ENCODE measurements at regions not wholly inside any gene's neighbourhood (a gene's known extent, or its start where the extent isn't known, plus 50 kb on each side); places are given as distances from the start of the nearest gene placed in this dataset.
A peak's percentile ranks its signal among the peaks of the same experiment; 100 is the strongest.
"Not testable (repeated sequence)": the region's sequence is repeated elsewhere in the genome, so short reads cannot be mapped to it uniquely, and the experiment has no call there.

DNA sequence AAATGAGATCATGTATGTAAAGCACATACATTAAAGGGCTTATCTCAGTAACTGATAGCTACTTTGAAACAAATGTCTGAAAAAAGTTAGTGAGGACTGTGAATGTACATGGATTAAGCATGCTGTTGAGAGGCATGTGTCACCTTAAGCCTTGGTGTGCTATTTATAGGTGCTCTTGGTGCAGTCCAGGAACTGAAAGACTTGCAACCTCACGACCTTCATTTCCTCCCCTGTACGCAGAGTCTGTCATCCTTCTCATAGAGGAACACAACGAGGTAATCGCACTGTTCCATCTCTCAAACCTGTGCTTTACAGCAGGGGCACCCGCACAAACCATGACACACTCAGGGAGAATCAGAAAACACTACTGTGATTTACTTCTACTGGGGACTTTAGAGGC lies 65.6 kb downstream of the UFM1 start:
- H3K9me3 Mint-ChIP-seq, result peaks cover 2% of the 10 kb centered on the region
- H3K27me3 Mint-ChIP-seq, result peaks cover 2% of the 10 kb centered on the region
- no peaks in the 10 kb centered on the region for H3K36me3 Mint-ChIP-seq
- ATAC-seq (ENCODE audit: low read depth), result peak; percentile 83
- DNase-seq (ENCODE audit: low spot score in 2 of 2), result no peak
- H3K4me3 Mint-ChIP-seq, result no peak overlapping the region
- peaks cover 5% of the 10 kb centered on the region for H3K4me1 Mint-ChIP-seq
- H3K27ac Mint-ChIP-seq, result no peak overlapping the region

DNA sequence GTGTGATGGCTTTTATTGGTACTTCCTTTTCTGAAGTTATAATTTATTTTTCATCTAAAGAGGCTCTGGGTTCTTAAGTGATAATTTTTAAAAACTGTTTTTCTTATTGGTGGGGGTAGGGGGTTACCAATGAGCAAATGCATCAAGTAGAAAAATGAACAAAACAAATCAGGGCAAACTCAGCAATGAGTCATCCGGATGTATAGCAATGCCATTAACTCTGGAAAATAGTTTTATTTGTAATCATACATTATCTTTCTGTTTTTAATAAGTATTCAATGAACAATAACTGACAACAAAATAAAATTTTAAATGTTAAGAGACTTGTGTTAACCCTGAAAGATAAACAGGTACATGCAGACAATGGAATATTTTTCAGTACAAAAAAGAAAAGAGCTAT lies 67.6 kb downstream of the UFM1 start:
- Mint-ChIP-seq H3K4me3 (no peak overlapping the region), H3K27me3 (peaks cover 2% of the 10 kb centered on the region), H3K9me3 (peaks cover 2% of the 10 kb centered on the region), H3K27ac (no peak overlapping the region), H3K4me1 (peaks cover 5% of the 10 kb centered on the region), H3K36me3 (no peaks in the 10 kb centered on the region)
- DNase-seq (ENCODE audit: low spot score in 2 of 2) (no peak), ATAC-seq (ENCODE audit: low read depth) (no peak)

DNA sequence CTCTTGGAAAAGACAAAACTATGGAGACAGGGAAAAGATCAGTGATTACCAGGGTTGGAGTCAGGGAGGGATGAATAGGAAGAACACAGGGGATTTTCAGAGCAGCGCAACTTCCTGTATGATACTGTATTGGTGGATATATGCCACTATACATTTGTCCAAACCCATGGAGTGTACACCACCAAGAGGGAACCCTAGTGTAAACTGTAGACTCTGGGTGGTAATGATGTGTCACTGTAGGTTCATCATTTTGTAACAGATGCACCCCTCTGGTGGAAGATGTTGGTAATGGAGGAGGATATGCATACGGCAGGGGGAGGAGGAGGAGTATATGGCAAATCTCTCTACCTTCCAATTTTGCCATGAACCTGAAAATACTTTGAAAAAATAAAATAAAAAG lies 68.1 kb downstream of the UFM1 start:
- Mint-ChIP-seq H3K27me3 (peaks cover 1% of the 10 kb centered on the region), H3K4me3 (no peak overlapping the region), H3K36me3 (no peaks in the 10 kb centered on the region), H3K27ac (no peak overlapping the region), H3K4me1 (peaks cover 5% of the 10 kb centered on the region), H3K9me3 (peaks cover 1% of the 10 kb centered on the region)
- ATAC-seq (ENCODE audit: low read depth) (peak; percentile 54), DNase-seq (ENCODE audit: low spot score in 2 of 2) (no peak)

GRCh38 chr13:38418286-38418685 lies 68.6 kb downstream of the UFM1 start:
- Mint-ChIP-seq H3K4me1 (peaks cover 5% of the 10 kb centered on the region), H3K27me3 (no peaks in the 10 kb centered on the region), H3K27ac (no peak overlapping the region), H3K36me3 (no peaks in the 10 kb centered on the region), H3K4me3 (no peak overlapping the region), H3K9me3 (no peaks in the 10 kb centered on the region)
- DNase-seq (ENCODE audit: low spot score in 2 of 2) (no peak), ATAC-seq (ENCODE audit: low read depth) (no peak)

- H3K27me3 Mint-ChIP-seq, result no peaks in the 10 kb centered on the region
- no peaks in the 10 kb centered on the region for H3K9me3 Mint-ChIP-seq
- H3K4me1 Mint-ChIP-seq, result peaks cover 5% of the 10 kb centered on the region
- ATAC-seq (ENCODE audit: low read depth) (no peak), DNase-seq (ENCODE audit: low spot score in 2 of 2) (no peak)
- H3K4me3 Mint-ChIP-seq, result no peak overlapping the region
- no peaks in the 10 kb centered on the region for H3K36me3 Mint-ChIP-seq
- H3K27ac Mint-ChIP-seq, result no peak overlapping the region
Observed at GRCh38 chr13:38419312-38419873, 69.7 kb downstream of the UFM1 start.

GRCh38 chr13:38421590-38422560 lies 72.2 kb downstream of the UFM1 start:
- DNase-seq (ENCODE audit: low spot score in 2 of 2) (no peak), ATAC-seq (ENCODE audit: low read depth) (no peak)
- H3K4me3 Mint-ChIP-seq, result no peak overlapping the region
- H3K27ac Mint-ChIP-seq, result no peak overlapping the region
- no peaks in the 10 kb centered on the region for H3K36me3 Mint-ChIP-seq
- H3K27me3 Mint-ChIP-seq, result no peaks in the 10 kb centered on the region
- H3K9me3 Mint-ChIP-seq, result no peaks in the 10 kb centered on the region
- H3K4me1 Mint-ChIP-seq, result no peaks in the 10 kb centered on the region

GRCh38 chr13:38429916-38430315 lies 80.3 kb downstream of the UFM1 start:
- no peak overlapping the region for H3K27ac Mint-ChIP-seq
- H3K4me1 Mint-ChIP-seq, result no peaks in the 10 kb centered on the region

DNA sequence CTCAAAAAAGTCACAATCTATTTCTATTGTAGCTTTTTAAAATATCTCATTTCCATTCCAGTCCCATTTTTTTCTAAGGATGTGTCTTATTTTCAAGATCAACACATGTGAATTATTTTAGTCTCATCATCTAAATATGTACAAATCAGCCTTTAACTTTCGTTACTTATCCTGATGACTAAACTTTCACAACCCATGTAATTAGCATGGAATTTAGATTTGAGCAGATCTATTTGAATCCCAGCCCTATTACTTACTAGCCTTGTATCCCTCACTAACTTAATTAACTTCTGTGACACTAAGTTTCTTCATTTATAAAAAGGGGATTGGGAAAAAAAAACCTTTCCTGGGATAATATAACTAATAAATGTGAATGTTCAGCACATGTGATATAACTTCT lies 81.1 kb downstream of the UFM1 start:
- ATAC-seq (ENCODE audit: low read depth), result no peak
- no peak for DNase-seq (ENCODE audit: low spot score in 2 of 2)
- Mint-ChIP-seq H3K9me3 (no peaks in the 10 kb centered on the region), H3K4me1 (peaks cover 2% of the 10 kb centered on the region), H3K4me3 (no peak overlapping the region), H3K36me3 (no peaks in the 10 kb centered on the region), H3K27me3 (peaks cover 9% of the 10 kb centered on the region), H3K27ac (no peak overlapping the region)

More at GRCh38 chr13:38429916-38430315, 80.3 kb downstream of the UFM1 start:
- Mint-ChIP-seq H3K4me3 (no peak overlapping the region), H3K36me3 (no peaks in the 10 kb centered on the region), H3K27me3 (peaks cover 5% of the 10 kb centered on the region), H3K9me3 (no peaks in the 10 kb centered on the region)
- DNase-seq (ENCODE audit: low spot score in 2 of 2), result no peak
- ATAC-seq (ENCODE audit: low read depth), result no peak

- Mint-ChIP-seq H3K4me1 (no peaks in the 10 kb centered on the region), H3K4me3 (no peak overlapping the region), H3K27me3 (no peaks in the 10 kb centered on the region), H3K9me3 (no peaks in the 10 kb centered on the region), H3K27ac (no peak overlapping the region), H3K36me3 (no peaks in the 10 kb centered on the region)
- ATAC-seq (ENCODE audit: low read depth), result no peak
- DNase-seq (ENCODE audit: low spot score in 2 of 2), result no peak
Observed at GRCh38 chr13:38440666-38441065, 91.0 kb downstream of the UFM1 start.

- no peak for ATAC-seq (ENCODE audit: low read depth)
- Mint-ChIP-seq H3K9me3 (no peaks in the 10 kb centered on the region), H3K27me3 (no peaks in the 10 kb centered on the region), H3K27ac (no peak overlapping the region), H3K4me3 (no peak overlapping the region), H3K4me1 (no peaks in the 10 kb centered on the region), H3K36me3 (no peaks in the 10 kb centered on the region)
- DNase-seq (ENCODE audit: low spot score in 2 of 2), result no peak
Observed at GRCh38 chr13:38444904-38445303, 95.3 kb downstream of the UFM1 start.

GRCh38 chr13:38452656-38453055 lies 103.0 kb downstream of the UFM1 start:
- Mint-ChIP-seq H3K27ac (no peak overlapping the region), H3K36me3 (no peaks in the 10 kb centered on the region), H3K9me3 (no peaks in the 10 kb centered on the region), H3K4me1 (no peaks in the 10 kb centered on the region), H3K27me3 (no peaks in the 10 kb centered on the region), H3K4me3 (no peak overlapping the region)
- no peak for DNase-seq (ENCODE audit: low spot score in 2 of 2)
- ATAC-seq (ENCODE audit: low read depth), result no peak

- Mint-ChIP-seq H3K27ac (no peak overlapping the region), H3K4me1 (no peaks in the 10 kb centered on the region), H3K4me3 (no peak overlapping the region), H3K36me3 (no peaks in the 10 kb centered on the region), H3K9me3 (peaks cover 10% of the 10 kb centered on the region), H3K27me3 (no peaks in the 10 kb centered on the region)
- no peak for DNase-seq (ENCODE audit: low spot score in 2 of 2)
- ATAC-seq (ENCODE audit: low read depth), result no peak
Observed at GRCh38 chr13:38462605-38463004, 113.0 kb downstream of the UFM1 start.

DNA sequence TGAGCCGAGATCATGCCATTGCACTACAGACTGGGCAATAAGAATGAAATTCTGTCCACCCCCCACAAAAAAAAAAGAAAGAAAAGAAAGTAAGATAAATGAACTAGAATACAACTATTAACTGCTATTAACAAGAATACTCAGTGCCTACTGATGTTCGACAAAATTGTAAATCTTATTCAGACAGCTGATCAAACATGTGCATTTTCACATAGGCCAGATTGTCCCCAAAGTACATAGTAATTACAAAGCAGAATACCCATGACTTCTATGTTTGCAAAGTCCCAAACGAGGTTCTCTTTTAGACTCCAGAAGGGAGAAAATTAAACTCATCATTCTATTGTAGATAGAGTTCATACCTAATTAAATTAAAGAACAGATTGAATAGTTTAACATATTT lies 113.4 kb downstream of the UFM1 start:
- ATAC-seq (ENCODE audit: low read depth) (no peak), DNase-seq (ENCODE audit: low spot score in 2 of 2) (no peak)
- H3K27ac Mint-ChIP-seq, result no peak overlapping the region
- no peaks in the 10 kb centered on the region for H3K4me1 Mint-ChIP-seq
- no peaks in the 10 kb centered on the region for H3K27me3 Mint-ChIP-seq
- peaks cover 10% of the 10 kb centered on the region for H3K9me3 Mint-ChIP-seq
- H3K4me3 Mint-ChIP-seq, result no peak overlapping the region
- H3K36me3 Mint-ChIP-seq, result no peaks in the 10 kb centered on the region

GRCh38 chr13:38472411-38472810 lies 122.8 kb downstream of the UFM1 start:
- not testable (repeated sequence) for H3K27me3 Mint-ChIP-seq; ATAC-seq (ENCODE audit: low read depth); H3K4me3 Mint-ChIP-seq; DNase-seq (ENCODE audit: low spot score in 2 of 2); H3K9me3 Mint-ChIP-seq; H3K27ac Mint-ChIP-seq; H3K36me3 Mint-ChIP-seq; H3K4me1 Mint-ChIP-seq

- Mint-ChIP-seq H3K9me3 (no peaks in the 10 kb centered on the region), H3K27ac (no peak overlapping the region), H3K4me1 (no peaks in the 10 kb centered on the region), H3K4me3 (no peak overlapping the region), H3K36me3 (no peaks in the 10 kb centered on the region), H3K27me3 (no peaks in the 10 kb centered on the region)
- ATAC-seq (ENCODE audit: low read depth), result no peak
- no peak for DNase-seq (ENCODE audit: low spot score in 2 of 2)
Observed at GRCh38 chr13:38473305-38473704, 123.7 kb downstream of the UFM1 start.
